Pancreas (tissue), 10 donors: ENCODE measurements at regions not wholly inside any gene's neighbourhood (a gene's known extent, or its start where the extent isn't known, plus 50 kb on each side); places are given as distances from the start of the nearest gene placed in this dataset.
"Not testable (repeated sequence)": the region's sequence is repeated elsewhere in the genome, so short reads cannot be mapped to it uniquely, and the experiment has no call there.

Experiments
- ATAC-seq, 4 donors: fragments of 200-7000 bp; cut with Tn5 transposase; one replicate each; pipeline versions ENCODE4 v1.8.0 to v1.9.1; 2020; ENCODE audit warnings: mild to moderate bottlenecking in 4 of 4, moderate library complexity in 4 of 4
- DNase-seq, 6 donors: peaks; one replicate each; pipeline ENCODE4 v3.0.0-alpha.2; 2020
- FAIRE-seq: peaks from 2 replicates; lab custom pipeline; 2012; peaks lifted over from hg19 to GRCh38; lab: Jason Lieb, UNC
- H3K27ac ChIP-seq, 4 donors: fragments of 200-600 bp; sonication (generic); 1 replicate in 3 of 4; 2 replicates in 1 of 4; pipeline versions ENCODE4 v1.5.0 to v1.8.0; 2020
- H3K27me3 ChIP-seq, 4 donors: fragments of 200-600 bp; one replicate each; pipeline ENCODE4 v1.8.0; 2021
- H3K36me3 ChIP-seq, 3 donors: fragments of 200-600 bp; sonication (generic) in 1 of 3; one replicate each; pipeline versions ENCODE4 v1.5.0 to v1.8.0; 2020 to 2021
- H3K4me1 ChIP-seq, 3 donors: fragments of 200-600 bp; one replicate each; pipeline ENCODE4 v1.8.0; 2021
- H3K4me3 ChIP-seq, 4 donors: fragments of 200-600 bp; sonication (generic) in 2 of 4; one replicate each; pipeline versions ENCODE4 v1.5.0 to v1.8.0; 2020 to 2021
- H3K9me3 ChIP-seq, 4 donors: fragments of 200-600 bp; one replicate each; pipeline ENCODE4 v1.8.0; 2021
- CTCF ChIP-seq, 4 donors: fragments of 200-600 bp; sonication (generic) in 3 of 4; IDR thresholded peaks; one replicate each; pipeline versions ENCODE4 v1.5.0 to v1.8.0; 2021; ENCODE audit warnings: antibody characterized with exemption in 4 of 4
- WGBS, 2 donors: extraction: QIAGEN DNeasy Blood & Tissue Kit; methylation state at CpG; one replicate each; pipeline ENCODE4 v1.1.7; 2013; 5-methylcytosine and 5-hydroxymethylcytosine counted together
- intact Hi-C, 3 donors: fragments of 100-400 bp; cut with DNase I; formaldehyde crosslinking; loops; one replicate each; pipeline versions ENCODE4 v1.11.1 to v1.14.2; 2022
- donor health status: healthy with polysubstance abuse.
- donor health status: DM: no; HTN: no; CAD: no; lungs with moderate emphysema.
- donor health status: DM: no; HTN: no; CAD: no.
- donor health status: control.
- donor health status: control.
- donor health status: Bipolar disorder and iron deficiency.
- donor health status: DM: yes; HTN: yes; CAD: no.
- donor health status: DM: no; HTN: no; CAD: no.
- donor health status: DM: no; HTN: no; CAD: no.
- donor health status: DM: yes; HTN: yes; CAD: no.

GRCh38 chr10:63833411-63834060 lies 312.3 kb downstream of the REEP3 start:
- no peaks in the 10 kb centered on the region for H3K36me3 ChIP-seq
- no peak overlapping the region for H3K4me3 ChIP-seq
- no peak overlapping the region for H3K27ac ChIP-seq
- no peak for TF ChIP-seq CTCF (IDR thresholded peaks at IDR 0.05)
- H3K4me1 ChIP-seq = no peaks in the 10 kb centered on the region
- H3K27me3 ChIP-seq = no peaks in the 10 kb centered on the region
- no peak for ATAC-seq
- DNase-seq = no peak
- no peak for FAIRE-seq
- no peaks in the 10 kb centered on the region for H3K9me3 ChIP-seq
- 54 to 62% methylated on average over 5 of the region's 5 CpGs for WGBS, 2 donors
- intact Hi-C loops = no loop called here

GRCh38 chr10:63836666-63837442 lies 315.7 kb downstream of the REEP3 start:
- Histone ChIP-seq H3K27ac (no peak overlapping the region), H3K4me1 (no peaks in the 10 kb centered on the region), H3K9me3 (no peaks in the 10 kb centered on the region), H3K27me3 (peaks cover 0 to 3% (median 0%) of the 10 kb centered on the region in 4 donors), H3K4me3 (no peak overlapping the region), H3K36me3 (no peaks in the 10 kb centered on the region)
- no peak for ATAC-seq
- TF ChIP-seq CTCF (IDR thresholded peaks at IDR 0.05) = no peak
- FAIRE-seq = no peak
- WGBS, 2 donors = 72 to 86% methylated on average over 4 of the region's 4 CpGs
- DNase-seq = no peak
- intact Hi-C loops = no loop called here

- Histone ChIP-seq H3K9me3 (no peaks in the 10 kb centered on the region), H3K27me3 (peaks cover 0 to 3% (median 0%) of the 10 kb centered on the region in 4 donors), H3K4me3 (no peak overlapping the region), H3K27ac (no peak overlapping the region), H3K4me1 (no peaks in the 10 kb centered on the region), H3K36me3 (no peaks in the 10 kb centered on the region)
- ATAC-seq = no peak
- TF ChIP-seq CTCF (IDR thresholded peaks at IDR 0.05) = no peak
- FAIRE-seq = no peak
- WGBS, 2 donors = 77 to 90% methylated on average over 5 of the region's 5 CpGs
- DNase-seq = no peak
- intact Hi-C loops = no loop called here
These were observed 320.6 kb downstream of the REEP3 start for GRCh38 chr10:63841761-63842160.

- Histone ChIP-seq H3K27me3 (peaks cover 0 to 3% (median 0%) of the 10 kb centered on the region in 4 donors), H3K4me1 (no peaks in the 10 kb centered on the region), H3K4me3 (no peak overlapping the region), H3K36me3 (no peaks in the 10 kb centered on the region), H3K27ac (no peak overlapping the region), H3K9me3 (no peaks in the 10 kb centered on the region)
- ATAC-seq (no peak), DNase-seq (no peak), FAIRE-seq (no peak)
- TF ChIP-seq CTCF (IDR thresholded peaks at IDR 0.05) = no peak
- intact Hi-C loops = no loop called here
- 47 to 75% methylated on average over 2 of the region's 2 CpGs for WGBS, 2 donors
These were observed 321.9 kb downstream of the REEP3 start for GRCh38 chr10:63843107-63843506.

GRCh38 chr10:63848871-63849270 lies 327.7 kb downstream of the REEP3 start:
- ATAC-seq, H3K27ac ChIP-seq, DNase-seq, FAIRE-seq, H3K27me3 ChIP-seq, H3K9me3 ChIP-seq, H3K4me1 ChIP-seq, intact Hi-C loops, H3K36me3 ChIP-seq, H3K4me3 ChIP-seq: not testable (repeated sequence)
- WGBS, 2 donors = 46 to 59% methylated on average over 3 of the region's 3 CpGs
